Brain microvascular endothelial cell (primary cell): ENCODE measurements at regions not wholly inside any gene's neighbourhood (a gene's known extent, or its start where the extent isn't known, plus 50 kb on each side); places are given as distances from the start of the nearest gene placed in this dataset.
A peak's percentile ranks its signal among the peaks of the same experiment; 100 is the strongest.
"Not testable (repeated sequence)": the region's sequence is repeated elsewhere in the genome, so short reads cannot be mapped to it uniquely, and the experiment has no call there.

Experiments used
- DNase-seq: peaks from one replicate; pipeline ENCODE4 v3.0.0-alpha.2; 2020
- H3K27ac ChIP-seq: fragments of 250-450 bp; sonication (Bioruptor Pico); 2 replicates; pipeline ENCODE4 v1.5.1; 2020; ENCODE audit warnings: mild to moderate bottlenecking, moderate library complexity
- H3K27me3 ChIP-seq: fragments of 250-450 bp; sonication (Bioruptor Pico); replicated peaks from 2 replicates; pipeline ENCODE4 v1.5.1; 2020; ENCODE audit warnings: mild to moderate bottlenecking
- H3K36me3 ChIP-seq: fragments of 250-450 bp; sonication (Bioruptor Pico); replicated peaks from 2 replicates; pipeline ENCODE4 v1.5.1; 2020; ENCODE audit warnings: mild to moderate bottlenecking
- H3K4me3 ChIP-seq: 2 replicates; pipeline ENCODE4 v1.5.1; 2011; ENCODE audit warnings: low read depth, mild to moderate bottlenecking, control low read depth, low read length, moderate library complexity
- CTCF ChIP-seq: IDR thresholded peaks from 2 replicates; pipeline ENCODE4 v1.5.1; 2011; ENCODE audit warnings: low read depth, mild to moderate bottlenecking, moderate library complexity, low read length, control low read depth, inconsistent platforms; ENCODE audit errors: missing control alignments
- in situ Hi-C: cut with HindIII; loops from 2 replicates; pipeline ENCODE4 v1.10.0; 2017; ENCODE audit warnings: low sequenced_read_pairs, low pct_ligation_motif_present

GRCh38 chr3:104437131-104437750 lies 929.5 kb upstream of the ALCAM start:
- Histone ChIP-seq H3K27me3 (no peaks in the 10 kb centered on the region), H3K4me3 (no peak overlapping the region), H3K36me3 (no peaks in the 10 kb centered on the region), H3K27ac (no peak overlapping the region)
- no peak for TF ChIP-seq CTCF
- in situ Hi-C loops, result no loop called here
- peak; percentile 72 for DNase-seq

- peak; percentile 48 for DNase-seq
- H3K27ac ChIP-seq, result no peak overlapping the region
- no peak for TF ChIP-seq CTCF
- no peaks in the 10 kb centered on the region for H3K27me3 ChIP-seq
- in situ Hi-C loops, result no loop called here
- no peak overlapping the region for H3K4me3 ChIP-seq
- H3K36me3 ChIP-seq, result no peaks in the 10 kb centered on the region
These were observed 928.8 kb upstream of the ALCAM start for GRCh38 chr3:104437891-104438290.

- H3K27me3 ChIP-seq, result no peaks in the 10 kb centered on the region
- in situ Hi-C loops, result no loop called here
- no peak for TF ChIP-seq CTCF
- DNase-seq, result no peak
- H3K36me3 ChIP-seq, result no peaks in the 10 kb centered on the region
- no peak overlapping the region for H3K27ac ChIP-seq
- no peak overlapping the region for H3K4me3 ChIP-seq
These were observed 928.0 kb upstream of the ALCAM start for GRCh38 chr3:104438706-104439105.

GRCh38 chr3:104445252-104445919 lies 921.3 kb upstream of the ALCAM start:
- H3K36me3 ChIP-seq, DNase-seq, in situ Hi-C loops, H3K27ac ChIP-seq, H3K4me3 ChIP-seq, H3K27me3 ChIP-seq: not testable (repeated sequence)

- no peaks in the 10 kb centered on the region for H3K27me3 ChIP-seq
- H3K4me3 ChIP-seq, result no peak overlapping the region
- no peak overlapping the region for H3K27ac ChIP-seq
- no peak for DNase-seq
- TF ChIP-seq CTCF, result no peak
- in situ Hi-C loops, result no loop called here
- no peaks in the 10 kb centered on the region for H3K36me3 ChIP-seq
These were observed 919.0 kb upstream of the ALCAM start for GRCh38 chr3:104447681-104448080.

GRCh38 chr3:104452697-104453096 lies 914.0 kb upstream of the ALCAM start:
- DNase-seq, result no peak
- TF ChIP-seq CTCF, result no peak
- no peaks in the 10 kb centered on the region for H3K36me3 ChIP-seq
- H3K27me3 ChIP-seq, result no peaks in the 10 kb centered on the region
- H3K27ac ChIP-seq, result no peak overlapping the region
- in situ Hi-C loops, result no loop called here
- H3K4me3 ChIP-seq, result no peak overlapping the region
